ENCODE measurements at regions not wholly inside any gene's neighbourhood (a gene's known extent, or its start where the extent isn't known, plus 50 kb on each side); places are given as distances from the start of the nearest gene placed in this dataset.

DNA sequence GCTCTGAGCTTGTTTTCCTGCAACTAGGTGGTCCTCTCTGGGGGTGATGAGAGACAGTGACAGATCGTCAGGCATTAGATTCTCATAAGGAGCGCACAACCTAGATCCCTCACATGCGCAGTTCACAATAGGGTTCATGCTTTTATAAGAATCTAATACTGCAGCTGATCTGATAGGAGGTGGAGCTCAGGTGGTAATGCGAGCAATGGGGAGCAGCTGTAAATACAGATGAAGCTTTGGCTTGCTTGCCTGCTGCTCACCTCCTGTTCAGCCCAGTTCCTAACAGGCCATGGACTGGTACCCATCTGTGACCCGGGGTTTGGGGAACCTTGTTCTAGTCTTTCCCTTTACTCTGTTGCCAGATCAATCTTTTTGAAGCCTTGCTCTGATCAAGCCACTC, 89.5 kb upstream of the POU5F2 start:
- Histone ChIP-seq H3K27me3 (ENCODE audit: control insufficient read depth, insufficient read depth, low read length) (no peaks in the 10 kb centered on the region), H3K36me3 (ENCODE audit: control insufficient read depth, insufficient read depth, low read length) (no peaks in the 10 kb centered on the region), H3K4me1 (ENCODE audit: control insufficient read depth, insufficient read depth, low read length) (no peaks in the 10 kb centered on the region), H3K9me3 (ENCODE audit: control insufficient read depth, insufficient read depth, low read depth, low read length) (no peaks in the 10 kb centered on the region), H3K4me3 (ENCODE audit: low read depth in 2 of 2, low read length in 2 of 2) (no peak overlapping the region), H3K27ac (ENCODE audit: low read length) (no peak overlapping the region)
- ATAC-seq = no peak
- in situ Hi-C loops (cut with HindIII; ENCODE audit: low pct_unique_long_range_greater_than_20kb, low sequenced_read_pairs) (no loop called here), intact Hi-C loops (cut with micrococcal nuclease; ENCODE audit: unreplicated experiment) (no loop called here)
- ChIA-PET POLR2A (no interaction called here), CTCF (no interaction called here)
- DNase-seq (ENCODE audit: low read depth, low spot score) = no peak
- BruUV-seq (replicated peaks) = no TSS peak
- TF ChIP-seq, protein P1, sequence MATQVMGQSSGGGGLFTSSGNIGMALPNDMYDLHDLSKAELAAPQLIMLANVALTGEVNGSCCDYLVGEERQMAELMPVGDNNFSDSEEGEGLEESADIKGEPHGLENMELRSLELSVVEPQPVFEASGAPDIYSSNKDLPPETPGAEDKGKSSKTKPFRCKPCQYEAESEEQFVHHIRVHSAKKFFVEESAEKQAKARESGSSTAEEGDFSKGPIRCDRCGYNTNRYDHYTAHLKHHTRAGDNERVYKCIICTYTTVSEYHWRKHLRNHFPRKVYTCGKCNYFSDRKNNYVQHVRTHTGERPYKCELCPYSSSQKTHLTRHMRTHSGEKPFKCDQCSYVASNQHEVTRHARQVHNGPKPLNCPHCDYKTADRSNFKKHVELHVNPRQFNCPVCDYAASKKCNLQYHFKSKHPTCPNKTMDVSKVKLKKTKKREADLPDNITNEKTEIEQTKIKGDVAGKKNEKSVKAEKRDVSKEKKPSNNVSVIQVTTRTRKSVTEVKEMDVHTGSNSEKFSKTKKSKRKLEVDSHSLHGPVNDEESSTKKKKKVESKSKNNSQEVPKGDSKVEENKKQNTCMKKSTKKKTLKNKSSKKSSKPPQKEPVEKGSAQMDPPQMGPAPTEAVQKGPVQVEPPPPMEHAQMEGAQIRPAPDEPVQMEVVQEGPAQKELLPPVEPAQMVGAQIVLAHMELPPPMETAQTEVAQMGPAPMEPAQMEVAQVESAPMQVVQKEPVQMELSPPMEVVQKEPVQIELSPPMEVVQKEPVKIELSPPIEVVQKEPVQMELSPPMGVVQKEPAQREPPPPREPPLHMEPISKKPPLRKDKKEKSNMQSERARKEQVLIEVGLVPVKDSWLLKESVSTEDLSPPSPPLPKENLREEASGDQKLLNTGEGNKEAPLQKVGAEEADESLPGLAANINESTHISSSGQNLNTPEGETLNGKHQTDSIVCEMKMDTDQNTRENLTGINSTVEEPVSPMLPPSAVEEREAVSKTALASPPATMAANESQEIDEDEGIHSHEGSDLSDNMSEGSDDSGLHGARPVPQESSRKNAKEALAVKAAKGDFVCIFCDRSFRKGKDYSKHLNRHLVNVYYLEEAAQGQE (IDR thresholded peaks at IDR 0.05; ENCODE audit: insufficient read depth in 1 of 2, low read depth in 2 of 2, low read length in 1 of 2) = no peak
- no peak for TF ChIP-seq POLR2AphosphoS5 (IDR thresholded peaks at IDR 0.05; ENCODE audit: low read depth, low read length)

DNA sequence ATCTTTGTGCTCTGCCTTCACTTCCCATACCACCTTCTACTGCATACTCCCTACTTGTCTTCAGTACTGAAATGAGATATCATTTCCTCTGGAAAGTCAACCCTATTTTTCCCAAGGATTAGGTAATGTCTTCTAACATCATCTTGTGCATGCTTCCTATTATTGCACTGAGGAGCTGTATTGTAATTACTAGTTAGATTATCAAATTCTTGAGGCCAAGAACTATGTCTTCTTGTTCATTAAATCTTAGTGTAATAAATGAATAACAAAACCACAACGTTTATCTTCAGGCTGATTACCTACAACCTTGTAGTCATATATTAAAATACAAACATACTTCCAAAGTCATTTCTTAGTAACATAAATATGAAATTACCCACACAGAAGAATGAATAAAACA, 87.9 kb upstream of the POU5F2 start:
- no peaks in the 10 kb centered on the region for H3K27me3 ChIP-seq (ENCODE audit: control insufficient read depth, insufficient read depth, low read length)
- H3K36me3 ChIP-seq (ENCODE audit: control insufficient read depth, insufficient read depth, low read length) = no peaks in the 10 kb centered on the region
- intact Hi-C loops (cut with micrococcal nuclease; ENCODE audit: unreplicated experiment) = no loop called here
- H3K9me3 ChIP-seq (ENCODE audit: control insufficient read depth, insufficient read depth, low read depth, low read length) = no peaks in the 10 kb centered on the region
- H3K4me1 ChIP-seq (ENCODE audit: control insufficient read depth, insufficient read depth, low read length) = no peaks in the 10 kb centered on the region
- ChIA-PET CTCF (no interaction called here), POLR2A (no interaction called here)
- TF ChIP-seq, protein P2, sequence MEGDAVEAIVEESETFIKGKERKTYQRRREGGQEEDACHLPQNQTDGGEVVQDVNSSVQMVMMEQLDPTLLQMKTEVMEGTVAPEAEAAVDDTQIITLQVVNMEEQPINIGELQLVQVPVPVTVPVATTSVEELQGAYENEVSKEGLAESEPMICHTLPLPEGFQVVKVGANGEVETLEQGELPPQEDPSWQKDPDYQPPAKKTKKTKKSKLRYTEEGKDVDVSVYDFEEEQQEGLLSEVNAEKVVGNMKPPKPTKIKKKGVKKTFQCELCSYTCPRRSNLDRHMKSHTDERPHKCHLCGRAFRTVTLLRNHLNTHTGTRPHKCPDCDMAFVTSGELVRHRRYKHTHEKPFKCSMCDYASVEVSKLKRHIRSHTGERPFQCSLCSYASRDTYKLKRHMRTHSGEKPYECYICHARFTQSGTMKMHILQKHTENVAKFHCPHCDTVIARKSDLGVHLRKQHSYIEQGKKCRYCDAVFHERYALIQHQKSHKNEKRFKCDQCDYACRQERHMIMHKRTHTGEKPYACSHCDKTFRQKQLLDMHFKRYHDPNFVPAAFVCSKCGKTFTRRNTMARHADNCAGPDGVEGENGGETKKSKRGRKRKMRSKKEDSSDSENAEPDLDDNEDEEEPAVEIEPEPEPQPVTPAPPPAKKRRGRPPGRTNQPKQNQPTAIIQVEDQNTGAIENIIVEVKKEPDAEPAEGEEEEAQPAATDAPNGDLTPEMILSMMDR (IDR thresholded peaks at IDR 0.05) = no peak
- TF ChIP-seq SIN3A (IDR thresholded peaks at IDR 0.05; ENCODE audit: borderline replicate concordance, insufficient read depth, low read depth, low read length) (no peak), TCF7L2 (IDR thresholded peaks at IDR 0.05; ENCODE audit: low read depth, low read length) (no peak), POLR2AphosphoS5 (IDR thresholded peaks at IDR 0.05; ENCODE audit: low read depth, low read length) (no peak)
- TF ChIP-seq, protein P1 (IDR thresholded peaks at IDR 0.05; ENCODE audit: insufficient read depth in 1 of 2, low read depth in 2 of 2, low read length in 1 of 2) = no peak
- DNase-seq (ENCODE audit: low read depth, low spot score) (no peak), ATAC-seq (no peak)
- no peak overlapping the region for H3K4me3 ChIP-seq (ENCODE audit: low read depth in 2 of 2, low read length in 2 of 2)
- in situ Hi-C loops (cut with HindIII; ENCODE audit: low pct_unique_long_range_greater_than_20kb, low sequenced_read_pairs) = no loop called here
- H3K27ac ChIP-seq (ENCODE audit: low read length) = no peak overlapping the region
- BruUV-seq (replicated peaks) = no TSS peak

Data from Panc1 (cell line).